ENCODE measurements at regions not wholly inside any gene's neighbourhood (a gene's known extent, or its start where the extent isn't known, plus 50 kb on each side); places are given as distances from the start of the nearest gene placed in this dataset.

- Histone ChIP-seq H2BK5ac (ENCODE audit: insufficient read length, low read length) (no peak overlapping the region), H3K18ac (ENCODE audit: insufficient read length, low read depth, low read length) (no peak overlapping the region), H4K8ac (replicated peaks; ENCODE audit: insufficient read length, low read depth, low read length) (no peak overlapping the region), H3K79me1 (ENCODE audit: insufficient read depth, low read depth, low read length, poor library complexity, severe bottlenecking) (no peaks in the 10 kb centered on the region), H3K9ac (ENCODE audit: extremely low read depth, insufficient read length, low read length) (no peak overlapping the region), H2AK5ac (ENCODE audit: insufficient read length, low read length) (no peak overlapping the region), H2BK120ac (ENCODE audit: low read depth, low read length, poor library complexity, severe bottlenecking) (no peak overlapping the region), H3K27ac (ENCODE audit: insufficient read length, low read depth, low read length) (no peak overlapping the region), H2BK12ac (ENCODE audit: insufficient read length, low read depth, low read length) (no peak overlapping the region), H3K79me2 (ENCODE audit: insufficient read depth, low read length) (no peaks in the 10 kb centered on the region), H3K9me3 (ENCODE audit: control insufficient read depth, low read depth, low read length) (no peaks in the 10 kb centered on the region), H3K27me3 (ENCODE audit: insufficient read depth, low read length) (no peaks in the 10 kb centered on the region), H4K20me1 (ENCODE audit: control insufficient read depth, insufficient read depth, insufficient read length) (no peaks in the 10 kb centered on the region), H3T11ph (ENCODE audit: low read length) (no peak overlapping the region), H3K56ac (ENCODE audit: insufficient read length, low read depth, low read length) (no peak overlapping the region), H2AFZ (ENCODE audit: low read length) (no peak overlapping the region), H3K14ac (ENCODE audit: insufficient read depth, low read length) (no peak overlapping the region), H2BK20ac (ENCODE audit: low read depth, low read length, poor library complexity, severe bottlenecking) (no peak overlapping the region), H3K23me2 (ENCODE audit: insufficient read length, low read depth, low read length, poor library complexity, severe bottlenecking) (no peaks in the 10 kb centered on the region), H3K23ac (ENCODE audit: insufficient read length, low read depth, low read length) (no peak overlapping the region), H2BK15ac (ENCODE audit: low read depth, low read length) (no peak overlapping the region), H4K5ac (ENCODE audit: insufficient read length, low read depth, low read length) (no peak overlapping the region), H3K4me2 (ENCODE audit: insufficient read depth, insufficient read length, low read length) (no peak overlapping the region), H3K4me1 (ENCODE audit: insufficient read depth, low read length) (no peaks in the 10 kb centered on the region), H4K91ac (ENCODE audit: insufficient read length, low read depth, low read length) (no peak overlapping the region), H3K4ac (ENCODE audit: low read depth, low read length) (no peak overlapping the region)
- no peaks in the 10 kb centered on the region; the same call in 1 of the 2 replicates for H3K27me3 Mint-ChIP-seq (ENCODE audit: low read depth)
- WGBS (ENCODE audit: extremely low coverage, insufficient read length, low lambda C conversion rate): no CpG with 5 or more reads among the region's 2 CpGs
- TF ChIP-seq CTCF (conservative IDR thresholded peaks at IDR 0.05): no peak
- no peak for DNase-seq
- no peak overlapping the region for H3K4me3 Mint-ChIP-seq
- H3K27ac Mint-ChIP-seq: no peak overlapping the region
- no peaks in the 10 kb centered on the region; a peak in 1 of 5 replicates for H3K9me3 Mint-ChIP-seq
- no peaks in the 10 kb centered on the region; a peak in 1 of 7 replicates for H3K36me3 Mint-ChIP-seq (ENCODE audit: insufficient read depth in 1 of 3, low read depth in 3 of 3)
- H3K4me1 Mint-ChIP-seq: no peaks in the 10 kb centered on the region
These were observed 627.7 kb upstream of the KLF4 start for GRCh38 chr9:108117306-108117705.
